Uterus (tissue), 2 donors: ENCODE measurements at regions not wholly inside any gene's neighbourhood (a gene's known extent, or its start where the extent isn't known, plus 50 kb on each side); places are given as distances from the start of the nearest gene placed in this dataset.

ENCODE experiments used
- CTCF ChIP-seq, 4 experiments: fragments of 200-600 bp in 2 of 4; fragments of 450-650 bp in 2 of 4; sonication (generic) in 2 of 4; IDR thresholded peaks; one replicate each; pipeline ENCODE4 v1.5.1; 2016 to 2019; ENCODE audit warnings: antibody characterized with exemption in 4 of 4, mild to moderate bottlenecking in 2 of 4, moderate library complexity in 1 of 4
- POLR2A ChIP-seq, 2 donors: fragments of 450-650 bp; IDR thresholded peaks; one replicate each; pipeline ENCODE4 v1.6.1; 2016; ENCODE audit warnings: antibody characterized with exemption in 2 of 2, mild to moderate bottlenecking in 1 of 2, moderate library complexity in 1 of 2

- no peak for TF ChIP-seq POLR2A (IDR thresholded peaks at IDR 0.05)
- TF ChIP-seq CTCF (IDR thresholded peaks at IDR 0.05): no peak
Observed at GRCh38 chr3:18216996-18217395, 208.1 kb downstream of the SATB1 start.
